ENCODE measurements at regions not wholly inside any gene's neighbourhood (a gene's known extent, or its start where the extent isn't known, plus 50 kb on each side); places are given as distances from the start of the nearest gene placed in this dataset.

GRCh38 chr12:18151036-18151435 is 61.0 kb upstream of the RERGL start:
- Histone ChIP-seq H3K9me3 (ENCODE audit: insufficient read depth, low read length, severe bottlenecking) (no peaks in the 10 kb centered on the region), H4K20me1 (ENCODE audit: insufficient read depth, low read length) (no peaks in the 10 kb centered on the region), H3K4me1 (ENCODE audit: insufficient read depth, low read length) (no peaks in the 10 kb centered on the region), H3K36me3 (ENCODE audit: insufficient read depth, low read length) (no peaks in the 10 kb centered on the region), H3K79me2 (ENCODE audit: insufficient read depth, low read length) (no peaks in the 10 kb centered on the region), H2AFZ (ENCODE audit: low read depth, low read length) (no peak overlapping the region), H3K27ac (ENCODE audit: low read length) (no peak overlapping the region), H3K4me3 (ENCODE audit: low read depth in 1 of 2, low read length in 2 of 2) (no peak overlapping the region), H3K4me2 (ENCODE audit: insufficient read depth, low read length) (no peak overlapping the region), H3K9ac (ENCODE audit: low read depth, low read length) (no peak overlapping the region), H3K27me3 (ENCODE audit: insufficient read depth, low read length, poor library complexity) (no peaks in the 10 kb centered on the region)
- DNase-seq (no peak), ATAC-seq (ENCODE audit: insufficient read depth, low read depth) (no peak)
- TF ChIP-seq CTCF (IDR thresholded peaks at IDR 0.05; ENCODE audit: borderline replicate concordance, extremely low read depth, low read length, poor library complexity, severe bottlenecking) (no peak), EZH2 (IDR thresholded peaks at IDR 0.05; ENCODE audit: borderline replicate concordance, low read depth, low read length, severe bottlenecking) (no peak)

- DNase-seq (no peak), ATAC-seq (ENCODE audit: insufficient read depth, low read depth) (no peak)
- TF ChIP-seq EZH2 (IDR thresholded peaks at IDR 0.05; ENCODE audit: borderline replicate concordance, low read depth, low read length, severe bottlenecking) (no peak), CTCF (IDR thresholded peaks at IDR 0.05; ENCODE audit: borderline replicate concordance, extremely low read depth, low read length, poor library complexity, severe bottlenecking) (no peak)
- no peak overlapping the region for H3K4me2 ChIP-seq (ENCODE audit: insufficient read depth, low read length)
- no peaks in the 10 kb centered on the region for H4K20me1 ChIP-seq (ENCODE audit: insufficient read depth, low read length)
- H3K9me3 ChIP-seq (ENCODE audit: insufficient read depth, low read length, severe bottlenecking) = no peaks in the 10 kb centered on the region
- no peaks in the 10 kb centered on the region for H3K27me3 ChIP-seq (ENCODE audit: insufficient read depth, low read length, poor library complexity)
- no peak overlapping the region for H3K9ac ChIP-seq (ENCODE audit: low read depth, low read length)
- H3K36me3 ChIP-seq (ENCODE audit: insufficient read depth, low read length) = no peaks in the 10 kb centered on the region
- H3K4me3 ChIP-seq (ENCODE audit: low read depth in 1 of 2, low read length in 2 of 2) = no peak overlapping the region
- H3K27ac ChIP-seq (ENCODE audit: low read length) = no peak overlapping the region
- no peaks in the 10 kb centered on the region for H3K4me1 ChIP-seq (ENCODE audit: insufficient read depth, low read length)
- H2AFZ ChIP-seq (ENCODE audit: low read depth, low read length) = no peak overlapping the region
- H3K79me2 ChIP-seq (ENCODE audit: insufficient read depth, low read length) = no peaks in the 10 kb centered on the region
Measured at GRCh38 chr12:18148961-18149360, 59.0 kb upstream of the RERGL start.

GRCh38 chr12:18146363-18146762 is 56.4 kb upstream of the RERGL start:
- no peaks in the 10 kb centered on the region for H3K79me2 ChIP-seq (ENCODE audit: insufficient read depth, low read length)
- H3K27me3 ChIP-seq (ENCODE audit: insufficient read depth, low read length, poor library complexity) = no peaks in the 10 kb centered on the region
- H3K4me3 ChIP-seq (ENCODE audit: low read depth in 1 of 2, low read length in 2 of 2) = no peak overlapping the region
- ATAC-seq (ENCODE audit: insufficient read depth, low read depth) = no peak
- H3K27ac ChIP-seq (ENCODE audit: low read length) = no peak overlapping the region
- no peaks in the 10 kb centered on the region for H3K4me1 ChIP-seq (ENCODE audit: insufficient read depth, low read length)
- H3K36me3 ChIP-seq (ENCODE audit: insufficient read depth, low read length) = no peaks in the 10 kb centered on the region
- no peak overlapping the region for H3K9ac ChIP-seq (ENCODE audit: low read depth, low read length)
- H2AFZ ChIP-seq (ENCODE audit: low read depth, low read length) = no peak overlapping the region
- H4K20me1 ChIP-seq (ENCODE audit: insufficient read depth, low read length) = no peaks in the 10 kb centered on the region
- no peak for TF ChIP-seq EZH2 (IDR thresholded peaks at IDR 0.05; ENCODE audit: borderline replicate concordance, low read depth, low read length, severe bottlenecking)
- TF ChIP-seq CTCF (IDR thresholded peaks at IDR 0.05; ENCODE audit: borderline replicate concordance, extremely low read depth, low read length, poor library complexity, severe bottlenecking) = no peak
- H3K9me3 ChIP-seq (ENCODE audit: insufficient read depth, low read length, severe bottlenecking) = no peaks in the 10 kb centered on the region
- no peak overlapping the region for H3K4me2 ChIP-seq (ENCODE audit: insufficient read depth, low read length)
- DNase-seq = no peak

- ATAC-seq (ENCODE audit: insufficient read depth, low read depth) (no peak), DNase-seq (no peak)
- no peak overlapping the region for H2AFZ ChIP-seq (ENCODE audit: low read depth, low read length)
- H3K4me3 ChIP-seq (ENCODE audit: low read depth in 1 of 2, low read length in 2 of 2) = no peak overlapping the region
- TF ChIP-seq CTCF (IDR thresholded peaks at IDR 0.05; ENCODE audit: borderline replicate concordance, extremely low read depth, low read length, poor library complexity, severe bottlenecking) (no peak), EZH2 (IDR thresholded peaks at IDR 0.05; ENCODE audit: borderline replicate concordance, low read depth, low read length, severe bottlenecking) (no peak)
- H3K9me3 ChIP-seq (ENCODE audit: insufficient read depth, low read length, severe bottlenecking) = no peaks in the 10 kb centered on the region
- H3K36me3 ChIP-seq (ENCODE audit: insufficient read depth, low read length) = no peaks in the 10 kb centered on the region
- H3K4me2 ChIP-seq (ENCODE audit: insufficient read depth, low read length) = no peak overlapping the region
- H3K9ac ChIP-seq (ENCODE audit: low read depth, low read length) = no peak overlapping the region
- H3K79me2 ChIP-seq (ENCODE audit: insufficient read depth, low read length) = no peaks in the 10 kb centered on the region
- H3K4me1 ChIP-seq (ENCODE audit: insufficient read depth, low read length) = no peaks in the 10 kb centered on the region
- no peaks in the 10 kb centered on the region for H4K20me1 ChIP-seq (ENCODE audit: insufficient read depth, low read length)
- H3K27me3 ChIP-seq (ENCODE audit: insufficient read depth, low read length, poor library complexity) = no peaks in the 10 kb centered on the region
- no peak overlapping the region for H3K27ac ChIP-seq (ENCODE audit: low read length)
Measured at GRCh38 chr12:18145924-18146323, 55.9 kb upstream of the RERGL start.
